Astrocyte of the spinal cord (primary cell): ENCODE measurements at regions not wholly inside any gene's neighbourhood (a gene's known extent, or its start where the extent isn't known, plus 50 kb on each side); places are given as distances from the start of the nearest gene placed in this dataset.

Experiments
- DNase-seq: peaks from one replicate; pipeline ENCODE4 v3.0.0; 2011; ENCODE audit warnings: low read depth, low spot score
- H3K4me3 ChIP-seq: 2 replicates; pipeline ENCODE4 v1.5.1; 2011; ENCODE audit warnings: low read depth, mild to moderate bottlenecking, low read length, moderate library complexity
- in situ Hi-C: cut with HindIII; loops from 2 replicates; pipeline ENCODE4 v1.10.0; 2017; ENCODE audit warnings: low sequenced_read_pairs
- TF ChIP-seq, protein P1 (sequence below): IDR thresholded peaks from 2 replicates; pipeline ENCODE4 v1.5.1; 2012; ENCODE audit warnings: low read depth, mild to moderate bottlenecking, low read length, inconsistent platforms

DNA sequence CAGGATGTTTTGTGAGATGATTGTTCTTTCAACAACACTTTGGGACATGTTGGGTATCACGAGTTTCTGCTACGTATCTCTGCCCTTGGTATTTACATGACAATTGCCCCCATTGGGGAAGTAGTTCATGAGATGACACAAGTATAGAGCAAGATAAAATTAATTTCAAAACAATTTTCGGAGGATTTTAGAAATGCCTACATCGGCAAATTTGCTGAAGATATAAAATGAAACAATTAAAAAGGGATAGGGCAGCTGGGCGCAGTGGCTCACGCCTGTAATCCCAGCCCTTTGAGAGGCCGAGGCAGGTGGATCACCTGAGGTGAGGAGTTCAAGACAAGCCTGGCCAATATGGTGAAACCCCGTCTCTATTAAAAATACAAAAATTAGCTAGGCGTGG, 371.7 kb downstream of the INHBA start:
- DNase-seq: no peak
- H3K4me3 ChIP-seq: no peak overlapping the region
- TF ChIP-seq, protein P1, sequence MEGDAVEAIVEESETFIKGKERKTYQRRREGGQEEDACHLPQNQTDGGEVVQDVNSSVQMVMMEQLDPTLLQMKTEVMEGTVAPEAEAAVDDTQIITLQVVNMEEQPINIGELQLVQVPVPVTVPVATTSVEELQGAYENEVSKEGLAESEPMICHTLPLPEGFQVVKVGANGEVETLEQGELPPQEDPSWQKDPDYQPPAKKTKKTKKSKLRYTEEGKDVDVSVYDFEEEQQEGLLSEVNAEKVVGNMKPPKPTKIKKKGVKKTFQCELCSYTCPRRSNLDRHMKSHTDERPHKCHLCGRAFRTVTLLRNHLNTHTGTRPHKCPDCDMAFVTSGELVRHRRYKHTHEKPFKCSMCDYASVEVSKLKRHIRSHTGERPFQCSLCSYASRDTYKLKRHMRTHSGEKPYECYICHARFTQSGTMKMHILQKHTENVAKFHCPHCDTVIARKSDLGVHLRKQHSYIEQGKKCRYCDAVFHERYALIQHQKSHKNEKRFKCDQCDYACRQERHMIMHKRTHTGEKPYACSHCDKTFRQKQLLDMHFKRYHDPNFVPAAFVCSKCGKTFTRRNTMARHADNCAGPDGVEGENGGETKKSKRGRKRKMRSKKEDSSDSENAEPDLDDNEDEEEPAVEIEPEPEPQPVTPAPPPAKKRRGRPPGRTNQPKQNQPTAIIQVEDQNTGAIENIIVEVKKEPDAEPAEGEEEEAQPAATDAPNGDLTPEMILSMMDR: no peak
- in situ Hi-C loops: no loop called here

DNA sequence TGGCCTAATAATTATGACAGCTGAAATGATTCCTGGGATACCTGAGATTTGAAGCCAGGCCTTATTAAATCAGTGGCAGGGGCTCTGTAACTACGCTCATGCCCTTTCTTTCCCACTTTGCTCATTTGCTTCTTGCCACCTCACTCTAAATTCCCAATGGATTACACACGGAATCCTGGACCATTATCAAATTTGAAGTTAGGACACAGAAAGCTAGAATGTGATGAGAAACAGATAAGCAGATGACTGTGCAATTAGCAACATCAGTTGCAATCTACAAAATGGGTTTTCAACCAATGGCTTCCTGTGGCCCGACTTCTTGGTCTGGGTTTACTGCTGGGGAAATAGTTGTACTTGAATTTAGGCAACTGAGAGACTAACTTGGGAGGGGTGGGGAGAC, 374.3 kb downstream of the INHBA start:
- no peak overlapping the region for H3K4me3 ChIP-seq
- no peak for DNase-seq
- TF ChIP-seq, protein P1: no peak
- in situ Hi-C loops: no loop called here

GRCh38 chr7:41328131-41328530, 374.8 kb downstream of the INHBA start:
- H3K4me3 ChIP-seq: no peak overlapping the region
- no peak for DNase-seq
- TF ChIP-seq, protein P1: no peak
- in situ Hi-C loops: no loop called here

GRCh38 chr7:41326616-41327015, 376.3 kb downstream of the INHBA start:
- H3K4me3 ChIP-seq: no peak overlapping the region
- TF ChIP-seq, protein P1: no peak
- in situ Hi-C loops: no loop called here
- no peak for DNase-seq

GRCh38 chr7:41323806-41324205, 379.1 kb downstream of the INHBA start:
- no peak overlapping the region for H3K4me3 ChIP-seq
- TF ChIP-seq, protein P1: no peak
- no peak for DNase-seq
- in situ Hi-C loops: no loop called here

GRCh38 chr7:41319581-41319980, 383.3 kb downstream of the INHBA start:
- in situ Hi-C loops: no loop called here
- H3K4me3 ChIP-seq: no peak overlapping the region
- TF ChIP-seq, protein P1: no peak
- no peak for DNase-seq

DNA sequence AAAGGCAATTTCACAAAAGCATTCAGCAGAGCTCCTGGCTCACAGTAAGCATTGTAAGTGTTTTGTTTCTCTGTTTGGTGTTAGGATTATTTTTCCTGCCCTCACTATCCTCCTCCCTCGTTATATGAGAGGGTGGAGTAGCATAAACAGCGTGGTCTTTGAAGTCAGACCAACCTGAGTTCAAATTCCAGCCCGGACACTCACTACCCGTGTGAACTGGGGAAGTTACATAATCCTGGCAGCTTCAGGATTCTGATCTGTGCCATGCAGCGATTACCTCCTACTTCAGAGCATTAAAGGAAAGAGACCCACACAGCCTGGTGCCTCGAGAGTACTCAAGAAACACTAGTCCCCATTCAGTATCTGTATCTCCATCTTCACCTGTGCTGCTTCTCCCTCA, 386.5 kb downstream of the INHBA start:
- H3K4me3 ChIP-seq: no peak overlapping the region
- in situ Hi-C loops: no loop called here
- TF ChIP-seq, protein P1: no peak
- DNase-seq: no peak
